Right cardiac atrium (tissue), 5 donors: ENCODE measurements at regions not wholly inside any gene's neighbourhood (a gene's known extent, or its start where the extent isn't known, plus 50 kb on each side); places are given as distances from the start of the nearest gene placed in this dataset.
"Not testable (repeated sequence)": the region's sequence is repeated elsewhere in the genome, so short reads cannot be mapped to it uniquely, and the experiment has no call there.

Source experiments
- ATAC-seq, 2 donors: fragments of 200-7000 bp; cut with Tn5 transposase; one replicate each; pipeline versions ENCODE4 v1.8.0 to v1.9.1; 2020; ENCODE audit warnings: moderate library complexity in 2 of 2, mild to moderate bottlenecking in 1 of 2
- DNase-seq, 3 donors: peaks; one replicate each; pipeline ENCODE4 v3.0.0-alpha.2; 2020
- H3K27ac ChIP-seq: one replicate; pipeline ENCODE4 v1.5.1; 2013; ENCODE audit warnings: mild to moderate bottlenecking, low read length, control low read depth, moderate library complexity
- H3K27me3 ChIP-seq: one replicate; pipeline ENCODE4 v1.6.1; 2013; ENCODE audit not compliant: control insufficient read depth, insufficient read depth
- H3K4me1 ChIP-seq: one replicate; pipeline ENCODE4 v1.6.1; 2013; ENCODE audit warnings: low read length; ENCODE audit not compliant: control insufficient read depth, insufficient read depth
- H3K4me3 ChIP-seq: one replicate; pipeline ENCODE4 v1.5.1; 2013; ENCODE audit warnings: low read length, control low read depth
- H3K9me3 ChIP-seq: one replicate; pipeline ENCODE4 v1.6.1; 2013; ENCODE audit warnings: low read length; ENCODE audit not compliant: control insufficient read depth
- WGBS: extraction: QIAGEN DNeasy Blood & Tissue Kit; methylation state at CpG from one replicate; pipeline ENCODE4 v1.1.7; 2013; 5-methylcytosine and 5-hydroxymethylcytosine counted together
- intact Hi-C, 4 donors: fragments of 100-400 bp; cut with DNase I; formaldehyde crosslinking; loops; one replicate each; pipeline versions ENCODE4 v1.11.0 to v1.14.0; 2022 to 2023
- donor health status: healthy with polysubstance abuse.
- donor health status: DM: no; HTN: yes; CAD: no.
- donor health status: DM: no; HTN: no; CAD: no.
- donor health status: DM: no; HTN: yes; CAD: no; lungs with severe emphysema.
- donor health status: DM: yes; HTN: yes; CAD: no.

DNA sequence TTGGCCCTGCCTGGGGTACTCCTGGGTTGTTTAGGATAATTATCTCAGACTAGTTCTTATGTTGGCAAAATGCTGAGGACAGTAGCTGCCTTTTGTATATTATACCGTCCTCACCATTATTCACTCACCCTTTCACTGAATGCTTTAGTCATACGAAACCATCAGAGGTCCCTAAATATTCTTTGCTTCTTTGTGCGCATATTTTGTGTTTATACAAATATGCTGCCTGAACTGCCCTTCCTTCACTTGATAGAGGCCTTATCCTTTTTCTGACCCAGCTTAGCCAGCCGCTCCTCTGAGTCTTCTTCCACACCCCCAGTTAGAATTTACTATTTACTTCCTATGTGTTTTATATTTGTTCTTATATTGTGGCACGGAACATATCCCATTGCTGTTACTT lies 70.2 kb upstream of the OSBPL3 start:
- DNase-seq (no peak), ATAC-seq (no peak)
- intact Hi-C loops: no loop called here
- WGBS: 78% methylated on average over 5 of the region's 5 CpGs
- H3K4me1 ChIP-seq: no peaks in the 10 kb centered on the region
- H3K9me3 ChIP-seq: no peaks in the 10 kb centered on the region
- H3K27ac ChIP-seq: no peak overlapping the region
- no peak overlapping the region for H3K4me3 ChIP-seq
- H3K27me3 ChIP-seq: no peaks in the 10 kb centered on the region

DNA sequence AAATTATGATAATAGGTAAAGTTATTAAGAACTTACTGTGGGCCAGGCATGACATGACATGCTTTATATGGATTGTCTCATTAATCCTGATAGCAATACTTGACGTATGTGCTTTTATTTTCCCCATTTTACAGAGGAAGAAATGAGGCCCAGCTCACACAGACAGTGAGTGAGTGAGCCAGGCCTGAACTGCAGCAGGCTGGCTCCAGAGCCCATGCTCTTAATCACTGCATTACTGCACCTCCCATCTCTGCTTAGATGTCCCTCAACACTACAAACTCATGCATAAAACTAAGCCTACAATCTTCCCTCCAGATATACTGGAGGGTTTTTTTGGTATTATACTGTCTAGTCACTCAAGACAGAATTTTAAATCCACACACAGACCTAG lies 68.5 kb upstream of the OSBPL3 start:
- WGBS: 87% methylated on average over 1 of the region's 1 CpG
- ATAC-seq: no peak
- no peak overlapping the region for H3K27ac ChIP-seq
- no peak overlapping the region for H3K4me3 ChIP-seq
- no peaks in the 10 kb centered on the region for H3K9me3 ChIP-seq
- intact Hi-C loops: no loop called here
- no peak for DNase-seq
- no peaks in the 10 kb centered on the region for H3K27me3 ChIP-seq
- H3K4me1 ChIP-seq: no peaks in the 10 kb centered on the region

DNA sequence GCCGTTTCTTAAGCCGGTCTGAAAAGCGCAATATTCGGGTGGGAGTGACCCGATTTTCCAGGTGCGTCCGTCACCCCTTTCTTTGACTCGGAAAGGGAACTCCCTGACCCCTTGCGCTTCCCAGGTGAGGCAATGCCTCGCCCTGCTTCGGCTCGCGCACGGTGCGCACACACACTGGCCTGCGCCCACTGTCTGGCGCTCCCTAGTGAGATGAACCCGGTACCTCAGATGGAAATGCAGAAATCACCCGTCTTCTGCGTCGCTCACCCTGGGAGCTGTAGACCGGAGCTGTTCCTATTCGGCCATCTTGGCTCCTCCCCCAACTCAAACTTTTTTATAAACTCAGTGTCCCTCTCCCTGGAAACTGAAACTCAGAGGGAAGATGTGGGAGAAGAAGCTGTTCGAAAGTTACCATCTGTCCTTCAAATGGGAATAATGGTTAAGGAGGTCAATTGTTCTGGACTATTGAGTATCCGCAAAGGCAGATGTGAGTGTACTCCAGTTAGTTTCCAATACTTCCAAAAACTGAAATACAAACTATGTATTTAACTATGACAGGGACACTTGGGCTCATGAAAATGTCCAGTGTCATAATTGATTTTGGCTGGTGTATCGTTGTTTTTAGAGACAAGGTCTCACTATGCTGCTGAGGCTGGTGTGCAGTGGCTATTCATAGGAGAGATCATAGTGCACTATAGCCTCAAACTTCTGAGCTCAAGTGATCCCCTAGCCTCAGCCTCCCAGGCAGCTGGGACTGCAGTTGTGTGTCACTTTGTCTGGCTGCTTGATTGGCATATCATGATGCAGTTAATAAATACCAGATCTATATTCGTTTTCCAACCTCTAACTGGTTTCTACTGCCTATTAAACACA lies 67.8 kb upstream of the OSBPL3 start:
- H3K27me3 ChIP-seq, DNase-seq, H3K27ac ChIP-seq, ATAC-seq, intact Hi-C loops, H3K9me3 ChIP-seq, H3K4me1 ChIP-seq, H3K4me3 ChIP-seq: not testable (repeated sequence)
- 90% methylated on average over 11 of the region's 27 CpGs for WGBS

DNA sequence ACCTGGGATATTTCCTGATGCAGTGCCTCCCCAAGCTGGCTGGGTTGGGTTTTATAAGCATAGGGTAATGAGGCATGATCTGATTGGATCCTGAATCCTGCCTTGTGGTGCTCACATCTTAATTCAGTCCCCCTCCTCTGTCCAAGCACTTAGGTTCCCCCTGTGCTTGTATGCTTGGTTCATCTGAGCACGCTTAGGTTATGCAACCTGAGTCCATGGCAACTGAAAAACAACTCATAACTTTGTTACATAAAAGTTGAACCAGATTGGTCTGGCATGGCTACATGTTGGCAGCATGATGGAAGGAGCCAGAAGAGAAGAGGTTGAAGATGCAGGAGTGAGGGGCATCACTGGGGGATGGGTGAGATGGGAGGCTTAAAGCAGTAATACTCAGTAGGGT lies 57.3 kb upstream of the OSBPL3 start:
- Histone ChIP-seq H3K9me3 (no peaks in the 10 kb centered on the region), H3K4me3 (no peak overlapping the region), H3K27ac (no peak overlapping the region), H3K27me3 (no peaks in the 10 kb centered on the region), H3K4me1 (no peaks in the 10 kb centered on the region)
- ATAC-seq (peak; percentile 78 to 79), DNase-seq (peak in 1 of 3 donors; percentile 10)
- 54% methylated on average over 1 of the region's 1 CpG for WGBS
- intact Hi-C loops: no loop called here

DNA sequence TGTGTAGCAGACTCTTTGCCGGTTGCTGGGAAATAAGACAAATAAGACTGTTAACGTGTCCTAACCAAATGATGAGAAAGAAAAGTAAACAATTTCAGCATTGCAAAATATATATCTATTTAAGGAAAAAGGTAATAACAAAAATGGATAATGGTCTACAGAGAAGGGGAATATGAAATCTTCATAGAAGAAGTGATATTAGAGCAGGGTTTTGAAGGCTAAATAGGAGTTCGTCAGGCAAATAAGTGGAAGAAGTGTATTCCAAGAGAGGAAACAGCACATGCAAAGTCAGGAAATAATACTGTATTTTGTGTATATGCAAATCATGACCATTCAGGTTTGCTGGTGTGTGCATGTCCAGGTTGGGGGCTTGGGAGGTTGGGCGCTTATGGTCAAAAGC lies 55.3 kb upstream of the OSBPL3 start:
- no peak for ATAC-seq
- Histone ChIP-seq H3K4me1 (no peaks in the 10 kb centered on the region), H3K27me3 (no peaks in the 10 kb centered on the region), H3K9me3 (no peaks in the 10 kb centered on the region), H3K27ac (no peak overlapping the region), H3K4me3 (no peak overlapping the region)
- no peak for DNase-seq
- intact Hi-C loops: no loop called here
- WGBS: 92% methylated on average over 4 of the region's 4 CpGs

DNA sequence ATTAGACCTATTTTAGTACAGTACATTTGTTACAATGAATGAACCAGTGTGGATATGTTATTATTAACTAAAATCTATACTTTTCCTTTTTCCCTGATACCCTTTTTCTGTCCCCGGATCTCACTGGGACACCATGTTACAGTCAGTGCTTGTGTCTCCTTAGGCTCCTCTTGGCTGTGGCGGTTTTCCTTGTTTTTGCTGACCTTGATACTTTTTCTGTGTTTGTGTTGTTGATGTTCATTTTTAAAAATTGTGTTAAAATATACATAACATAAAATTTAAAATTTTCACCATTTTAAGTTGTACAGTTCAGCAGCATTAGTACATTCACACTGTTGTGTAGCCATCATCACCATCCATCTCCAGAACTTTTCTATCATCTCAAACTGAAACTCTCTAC lies 54.2 kb upstream of the OSBPL3 start:
- Histone ChIP-seq H3K27me3 (no peaks in the 10 kb centered on the region), H3K27ac (no peak overlapping the region), H3K4me3 (no peak overlapping the region), H3K4me1 (no peaks in the 10 kb centered on the region), H3K9me3 (no peaks in the 10 kb centered on the region)
- ATAC-seq (no peak), DNase-seq (no peak)
- 94% methylated on average over 2 of the region's 2 CpGs for WGBS
- intact Hi-C loops: no loop called here

DNA sequence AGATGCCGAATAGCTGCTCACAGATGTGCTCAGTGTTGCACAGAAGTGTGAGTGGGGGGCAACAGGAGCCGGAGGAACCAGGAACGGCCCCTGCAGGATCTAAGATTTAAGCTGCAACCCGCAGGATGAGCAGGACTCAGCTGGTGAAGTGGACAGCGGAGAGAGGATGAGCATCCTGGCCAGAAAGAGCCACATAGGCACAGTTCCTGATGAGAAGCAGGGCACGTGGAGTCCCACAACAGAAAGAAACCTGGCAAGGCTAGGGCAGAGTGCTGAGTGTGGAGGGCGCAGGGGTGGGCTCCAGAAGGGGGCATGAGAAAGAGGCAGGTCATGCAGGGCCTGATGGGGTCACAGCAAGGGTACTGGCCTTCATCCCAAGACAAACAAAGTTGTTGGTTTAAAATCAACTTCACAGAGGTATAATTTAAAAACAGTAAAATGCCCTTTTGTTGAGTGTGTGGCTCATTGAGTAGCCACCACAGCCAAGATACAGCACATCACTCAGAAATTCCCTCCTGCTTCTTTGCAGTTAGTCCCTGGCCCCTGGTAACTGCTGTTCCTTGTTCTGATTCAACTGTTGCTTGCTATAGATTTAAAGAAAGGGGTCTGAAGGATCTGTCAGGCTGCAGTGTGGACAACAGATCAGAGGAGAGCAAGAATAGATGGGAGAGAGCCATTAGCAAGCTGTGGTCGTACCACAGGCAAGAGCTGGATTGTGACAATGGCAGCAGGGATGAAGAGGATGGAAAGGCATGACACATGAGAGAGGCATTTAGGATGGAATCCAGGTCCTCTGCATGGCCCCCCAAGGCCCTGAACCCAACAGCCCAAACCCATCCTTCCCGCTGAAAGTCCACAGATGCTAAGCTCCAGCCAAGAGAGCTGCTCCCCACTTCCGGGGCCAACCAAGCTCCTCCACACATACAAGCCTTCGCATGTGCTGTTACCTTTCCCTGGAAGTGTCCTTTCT lies 53.1 kb upstream of the OSBPL3 start:
- 86% methylated on average over 11 of the region's 11 CpGs for WGBS

DNA sequence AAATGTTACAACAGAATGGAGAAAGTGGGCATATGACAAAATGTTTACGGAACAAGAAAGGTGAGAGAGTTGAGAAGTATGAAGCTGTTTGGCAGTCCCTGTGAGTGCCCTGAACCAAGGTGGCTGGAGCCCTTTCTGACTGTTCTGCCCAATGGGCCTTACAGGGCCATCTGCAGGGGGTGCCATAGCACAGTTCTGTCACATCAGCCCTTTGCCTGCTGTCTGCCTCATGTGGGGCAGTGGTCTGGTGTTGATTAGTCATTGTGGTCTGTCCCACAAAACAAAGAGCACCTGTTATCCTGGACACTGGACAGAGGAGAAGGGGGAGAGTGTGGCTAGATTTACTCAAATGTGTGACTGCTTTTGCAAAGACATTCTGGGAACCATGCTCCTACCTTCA lies 51.5 kb upstream of the OSBPL3 start:
- 98% methylated on average over 1 of the region's 1 CpG for WGBS
- DNase-seq (no peak), ATAC-seq (no peak)
- no peaks in the 10 kb centered on the region for H3K9me3 ChIP-seq
- H3K27me3 ChIP-seq: no peaks in the 10 kb centered on the region
- no peak overlapping the region for H3K4me3 ChIP-seq
- no peak overlapping the region for H3K27ac ChIP-seq
- intact Hi-C loops: no loop called here
- no peaks in the 10 kb centered on the region for H3K4me1 ChIP-seq

More for the DNA sequence above, 53.1 kb upstream of the OSBPL3 start:
- H3K27me3 ChIP-seq: no peaks in the 10 kb centered on the region
- H3K27ac ChIP-seq: no peak overlapping the region
- intact Hi-C loops: no loop called here
- H3K9me3 ChIP-seq: no peaks in the 10 kb centered on the region
- H3K4me3 ChIP-seq: no peak overlapping the region
- no peak for ATAC-seq
- H3K4me1 ChIP-seq: no peaks in the 10 kb centered on the region
- DNase-seq: peak in 1 of 3 donors; percentile 12

DNA sequence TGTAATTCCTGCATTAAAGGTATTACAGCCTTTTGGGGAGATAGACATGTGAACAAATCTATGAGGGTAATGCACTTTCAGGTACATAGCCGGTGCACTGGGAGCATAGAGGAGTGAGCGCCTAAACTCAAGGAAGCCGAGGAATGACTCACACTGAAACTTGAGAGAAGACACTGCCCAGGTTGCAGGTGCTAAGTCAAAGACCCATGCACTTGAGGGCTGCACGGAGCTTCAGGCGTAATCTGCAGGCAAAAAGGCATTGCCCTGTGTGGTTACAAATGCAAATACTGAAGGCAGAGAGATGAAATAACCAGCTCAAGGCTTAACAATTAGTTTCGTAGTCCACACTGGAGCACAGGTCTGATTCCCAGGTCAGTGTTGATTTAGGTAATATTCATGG lies 51.0 kb upstream of the OSBPL3 start:
- H3K27ac ChIP-seq: no peak overlapping the region
- no peaks in the 10 kb centered on the region for H3K4me1 ChIP-seq
- 79% methylated on average over 6 of the region's 6 CpGs for WGBS
- H3K9me3 ChIP-seq: no peaks in the 10 kb centered on the region
- ATAC-seq (no peak), DNase-seq (no peak)
- H3K4me3 ChIP-seq: no peak overlapping the region
- intact Hi-C loops: no loop called here
- no peaks in the 10 kb centered on the region for H3K27me3 ChIP-seq
